ENCODE measurements at regions not wholly inside any gene's neighbourhood (a gene's known extent, or its start where the extent isn't known, plus 50 kb on each side); places are given as distances from the start of the nearest gene placed in this dataset.

- TF ChIP-seq, protein P1, sequence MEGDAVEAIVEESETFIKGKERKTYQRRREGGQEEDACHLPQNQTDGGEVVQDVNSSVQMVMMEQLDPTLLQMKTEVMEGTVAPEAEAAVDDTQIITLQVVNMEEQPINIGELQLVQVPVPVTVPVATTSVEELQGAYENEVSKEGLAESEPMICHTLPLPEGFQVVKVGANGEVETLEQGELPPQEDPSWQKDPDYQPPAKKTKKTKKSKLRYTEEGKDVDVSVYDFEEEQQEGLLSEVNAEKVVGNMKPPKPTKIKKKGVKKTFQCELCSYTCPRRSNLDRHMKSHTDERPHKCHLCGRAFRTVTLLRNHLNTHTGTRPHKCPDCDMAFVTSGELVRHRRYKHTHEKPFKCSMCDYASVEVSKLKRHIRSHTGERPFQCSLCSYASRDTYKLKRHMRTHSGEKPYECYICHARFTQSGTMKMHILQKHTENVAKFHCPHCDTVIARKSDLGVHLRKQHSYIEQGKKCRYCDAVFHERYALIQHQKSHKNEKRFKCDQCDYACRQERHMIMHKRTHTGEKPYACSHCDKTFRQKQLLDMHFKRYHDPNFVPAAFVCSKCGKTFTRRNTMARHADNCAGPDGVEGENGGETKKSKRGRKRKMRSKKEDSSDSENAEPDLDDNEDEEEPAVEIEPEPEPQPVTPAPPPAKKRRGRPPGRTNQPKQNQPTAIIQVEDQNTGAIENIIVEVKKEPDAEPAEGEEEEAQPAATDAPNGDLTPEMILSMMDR (conservative IDR thresholded peaks at IDR 0.05) = no peak
- no peak for TF ChIP-seq ZFX (IDR thresholded peaks at IDR 0.05)
Observed at GRCh38 chr3:106242781-106243180, 374.0 kb upstream of the CBLB start.
